Fibroblast of lung (primary cell): ENCODE measurements at regions not wholly inside any gene's neighbourhood (a gene's known extent, or its start where the extent isn't known, plus 50 kb on each side); places are given as distances from the start of the nearest gene placed in this dataset.

Experiments
- CTCF ChIP-seq, 2 donors: IDR thresholded peaks in 1 of 2; conservative IDR thresholded peaks in 1 of 2; 1 replicate in 1 of 2; 2 replicates in 1 of 2; pipeline ENCODE4 v1.5.1; 2011 to 2012; ENCODE audit warnings: low read length in 2 of 2, control low read depth in 1 of 2, inconsistent platforms in 1 of 2, low read depth in 1 of 2, mild to moderate bottlenecking in 1 of 2
- EZH2 ChIP-seq: IDR thresholded peaks from 2 replicates; pipeline ENCODE4 v1.5.1; 2012; ENCODE audit warnings: low read length, control low read depth, mild to moderate bottlenecking; ENCODE audit errors: missing control alignments

- TF ChIP-seq CTCF (conservative IDR thresholded peaks at IDR 0.05 in 1 of 2, IDR thresholded peaks at IDR 0.05 in 1 of 2; ENCODE audit: low read depth in 1 of 2, low read length in 2 of 2) (no peak), EZH2 (no peak)
Observed at GRCh38 chr5:41587668-41588067, 77.3 kb upstream of the PLCXD3 start.
